ENCODE measurements at regions not wholly inside any gene's neighbourhood (a gene's known extent, or its start where the extent isn't known, plus 50 kb on each side); places are given as distances from the start of the nearest gene placed in this dataset.

GRCh38 chr3:106290304-106290997, 421.6 kb upstream of the CBLB start:
- intact Hi-C loops (cut with DNase I): no loop called here
- no peaks in the 10 kb centered on the region for H3K36me3 ChIP-seq
- no peak for DNase-seq
- H3K27ac ChIP-seq: no peak overlapping the region
- no peak for TF ChIP-seq CTCF (IDR thresholded peaks at IDR 0.05)
- H3K4me1 ChIP-seq: no peaks in the 10 kb centered on the region
- H3K27me3 ChIP-seq (ENCODE audit: low read depth): no peaks in the 10 kb centered on the region
- H3K4me3 ChIP-seq: no peak overlapping the region
- ATAC-seq: peak in 1 of 2 donors; percentile 17
- H3K9me3 ChIP-seq: no peaks in the 10 kb centered on the region

- ATAC-seq: no peak
- Histone ChIP-seq H3K36me3 (no peaks in the 10 kb centered on the region), H3K9me3 (no peaks in the 10 kb centered on the region), H3K4me3 (no peak overlapping the region), H3K27me3 (ENCODE audit: low read depth) (no peaks in the 10 kb centered on the region), H3K4me1 (no peaks in the 10 kb centered on the region), H3K27ac (no peak overlapping the region)
- DNase-seq: no peak
- no peak for TF ChIP-seq CTCF (IDR thresholded peaks at IDR 0.05)
- intact Hi-C loops (cut with DNase I): no loop called here
Observed at GRCh38 chr3:106293161-106293560, 424.3 kb upstream of the CBLB start.

- Histone ChIP-seq H3K36me3 (no peaks in the 10 kb centered on the region), H3K9me3 (no peaks in the 10 kb centered on the region), H3K4me1 (no peaks in the 10 kb centered on the region), H3K4me3 (no peak overlapping the region), H3K27me3 (ENCODE audit: low read depth) (no peaks in the 10 kb centered on the region), H3K27ac (no peak overlapping the region)
- intact Hi-C loops (cut with DNase I): no loop called here
- DNase-seq (no peak), ATAC-seq (no peak)
- TF ChIP-seq CTCF (IDR thresholded peaks at IDR 0.05): no peak
Observed at GRCh38 chr3:106294121-106294520, 425.3 kb upstream of the CBLB start.

GRCh38 chr3:106296062-106296461, 427.2 kb upstream of the CBLB start:
- no peaks in the 10 kb centered on the region for H3K27me3 ChIP-seq (ENCODE audit: low read depth)
- no peaks in the 10 kb centered on the region for H3K9me3 ChIP-seq
- H3K27ac ChIP-seq: no peak overlapping the region
- ATAC-seq: no peak
- H3K4me1 ChIP-seq: no peaks in the 10 kb centered on the region
- intact Hi-C loops (cut with DNase I): no loop called here
- no peak for TF ChIP-seq CTCF (IDR thresholded peaks at IDR 0.05)
- no peak for DNase-seq
- no peak overlapping the region for H3K4me3 ChIP-seq
- H3K36me3 ChIP-seq: no peaks in the 10 kb centered on the region

- no peak overlapping the region for H3K4me3 ChIP-seq
- no peaks in the 10 kb centered on the region for H3K36me3 ChIP-seq
- no peak overlapping the region for H3K27ac ChIP-seq
- no peaks in the 10 kb centered on the region for H3K9me3 ChIP-seq
- intact Hi-C loops (cut with DNase I): no loop called here
- H3K4me1 ChIP-seq: no peaks in the 10 kb centered on the region
- no peaks in the 10 kb centered on the region for H3K27me3 ChIP-seq (ENCODE audit: low read depth)
- ATAC-seq (no peak), DNase-seq (no peak)
- no peak for TF ChIP-seq CTCF (IDR thresholded peaks at IDR 0.05)
Observed at GRCh38 chr3:106299300-106300098, 430.7 kb upstream of the CBLB start.

Measured in lower lobe of right lung (tissue), 2 donors.